ENCODE measurements at regions not wholly inside any gene's neighbourhood (a gene's known extent, or its start where the extent isn't known, plus 50 kb on each side); places are given as distances from the start of the nearest gene placed in this dataset.
A peak's percentile ranks its signal among the peaks of the same experiment; 100 is the strongest.

DNA sequence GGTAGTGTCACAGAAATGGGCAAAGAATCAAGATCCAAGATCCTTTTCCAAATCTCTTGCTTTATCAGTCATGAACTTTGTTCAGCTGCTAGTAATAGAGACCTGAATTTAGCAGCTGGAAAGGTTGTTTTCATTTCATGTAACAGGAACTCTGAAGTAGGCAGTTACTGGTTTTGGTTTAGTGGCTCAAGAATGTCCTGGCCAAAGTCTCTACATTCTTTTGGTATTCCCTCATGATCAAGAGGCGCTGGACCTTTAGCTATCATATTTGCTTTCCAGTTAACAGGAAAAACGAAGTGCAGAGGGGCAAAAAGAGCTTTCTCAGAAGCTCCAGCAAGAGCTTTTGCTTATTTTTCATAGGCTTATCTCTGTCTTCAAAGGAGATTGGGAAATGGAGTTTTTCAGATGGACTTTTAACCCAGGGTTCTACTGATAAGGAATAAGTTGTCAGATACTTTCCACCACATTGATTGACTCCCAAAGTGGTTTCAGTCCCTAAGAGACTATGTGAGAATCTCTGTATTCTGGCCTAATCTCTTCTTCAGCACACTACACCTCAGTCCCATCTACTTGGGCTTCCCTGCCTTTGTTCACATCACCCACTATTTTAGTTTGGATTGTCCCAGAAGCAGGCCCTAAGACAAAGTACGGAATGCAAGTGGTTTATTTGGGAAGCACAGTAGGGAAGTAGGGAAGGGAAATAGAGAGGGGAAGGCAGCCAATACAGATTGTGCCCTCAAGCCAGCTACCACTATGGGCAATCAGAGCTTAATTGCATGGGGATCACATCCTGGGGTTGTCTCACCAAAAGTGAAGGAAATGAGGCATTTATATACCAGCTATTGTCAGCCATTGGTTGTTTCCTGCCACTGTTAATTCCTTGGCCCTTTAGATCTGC, 359.3 kb downstream of the LRRC70 start:
- no peak for TF ChIP-seq ZBTB7A (IDR thresholded peaks at IDR 0.05; ENCODE audit: low read depth)
- no peak for TF ChIP-seq RAD21 (IDR thresholded peaks at IDR 0.05; ENCODE audit: low read depth)
- TF ChIP-seq, protein P1, sequence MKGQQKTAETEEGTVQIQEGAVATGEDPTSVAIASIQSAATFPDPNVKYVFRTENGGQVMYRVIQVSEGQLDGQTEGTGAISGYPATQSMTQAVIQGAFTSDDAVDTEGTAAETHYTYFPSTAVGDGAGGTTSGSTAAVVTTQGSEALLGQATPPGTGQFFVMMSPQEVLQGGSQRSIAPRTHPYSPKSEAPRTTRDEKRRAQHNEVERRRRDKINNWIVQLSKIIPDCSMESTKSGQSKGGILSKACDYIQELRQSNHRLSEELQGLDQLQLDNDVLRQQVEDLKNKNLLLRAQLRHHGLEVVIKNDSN (IDR thresholded peaks at IDR 0.05), result no peak
- peak; percentile 71 for TF ChIP-seq TEAD4 (IDR thresholded peaks at IDR 0.05)

DNA sequence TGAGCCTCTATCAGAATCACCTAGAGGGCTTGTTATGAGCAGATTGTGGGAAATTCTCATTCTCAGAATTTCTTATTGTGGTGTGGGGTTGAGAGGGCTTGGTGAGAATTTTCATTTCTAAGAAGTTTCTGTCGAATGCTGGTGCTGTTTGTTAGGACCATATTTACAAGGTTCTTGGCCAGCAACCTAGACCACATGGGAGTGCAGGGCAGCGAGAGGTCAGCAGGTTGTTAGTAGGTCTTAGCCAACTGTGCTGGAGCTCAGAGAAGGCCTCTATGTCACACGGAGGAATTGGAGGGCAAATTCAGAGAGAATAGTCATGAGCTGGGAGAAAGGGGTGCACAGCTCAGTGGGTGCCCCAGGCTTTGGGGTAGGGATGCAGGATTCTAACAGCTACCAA, 357.0 kb downstream of the LRRC70 start:
- no peak for TF ChIP-seq TCF12 (IDR thresholded peaks at IDR 0.05; ENCODE audit: low read depth)
- TF ChIP-seq NFIC (IDR thresholded peaks at IDR 0.05), result no peak
- TF ChIP-seq TEAD4 (IDR thresholded peaks at IDR 0.05), result no peak
- no peak for TF ChIP-seq RAD21 (IDR thresholded peaks at IDR 0.05; ENCODE audit: low read depth)
- no peak for TF ChIP-seq EP300 (IDR thresholded peaks at IDR 0.05; ENCODE audit: borderline replicate concordance)
- no peak for TF ChIP-seq TAF1 (IDR thresholded peaks at IDR 0.05; ENCODE audit: low read depth)
- no peak for TF ChIP-seq CREB1 (IDR thresholded peaks at IDR 0.05; ENCODE audit: low read depth)
- TF ChIP-seq, protein P1 (IDR thresholded peaks at IDR 0.05), result no peak
- no peak for TF ChIP-seq EGR1 (IDR thresholded peaks at IDR 0.05)

DNA sequence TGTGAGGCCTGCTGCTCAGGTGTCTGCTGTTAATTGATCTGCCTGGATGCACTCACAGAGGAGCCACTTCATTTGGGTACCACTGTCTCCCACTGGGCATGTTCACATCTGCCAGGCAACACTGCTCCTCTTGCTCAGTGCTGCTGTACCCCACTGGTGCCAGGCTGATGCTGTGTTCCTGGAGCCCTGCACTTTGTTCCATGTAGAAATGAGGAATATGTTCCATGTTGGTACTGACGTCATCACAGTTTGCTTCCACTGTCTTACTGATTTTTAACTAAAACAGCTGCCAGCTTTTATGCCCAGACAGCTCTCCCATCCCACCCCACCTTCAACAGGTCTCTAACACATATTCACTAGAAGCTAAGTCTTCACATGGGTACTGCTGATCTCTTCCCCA, 355.7 kb downstream of the LRRC70 start:
- TF ChIP-seq YY1 (IDR thresholded peaks at IDR 0.05; ENCODE audit: low read depth) (no peak), CREB1 (IDR thresholded peaks at IDR 0.05; ENCODE audit: low read depth) (no peak), TAF1 (IDR thresholded peaks at IDR 0.05; ENCODE audit: low read depth) (no peak), TCF12 (IDR thresholded peaks at IDR 0.05; ENCODE audit: low read depth) (no peak), FOXM1 (IDR thresholded peaks at IDR 0.05; ENCODE audit: borderline replicate concordance, low read depth) (no peak)
- TF ChIP-seq, protein P1 (IDR thresholded peaks at IDR 0.05), result no peak

DNA sequence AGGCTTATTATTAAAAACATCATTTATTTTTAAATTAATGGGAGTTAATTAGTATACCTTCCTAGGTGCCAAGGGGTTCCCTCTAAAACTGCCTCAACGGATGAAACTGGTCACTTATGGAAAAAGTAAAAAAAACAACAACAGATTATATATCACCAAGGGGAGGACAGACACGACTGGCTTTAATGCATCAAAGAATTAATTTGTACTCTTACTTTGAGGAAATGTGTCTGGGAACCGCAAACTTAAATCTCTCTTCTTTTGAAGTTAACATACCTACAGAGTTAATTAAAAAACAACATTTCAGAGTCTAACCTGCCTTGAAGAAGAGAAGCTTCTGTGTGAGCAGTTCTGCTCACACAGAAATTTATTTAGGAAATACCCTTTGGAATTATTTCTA, 354.6 kb downstream of the LRRC70 start:
- TF ChIP-seq YY1 (IDR thresholded peaks at IDR 0.05; ENCODE audit: low read depth) (no peak), NFIC (IDR thresholded peaks at IDR 0.05) (no peak), CREB1 (IDR thresholded peaks at IDR 0.05; ENCODE audit: low read depth) (no peak), EP300 (IDR thresholded peaks at IDR 0.05; ENCODE audit: borderline replicate concordance) (no peak), TCF12 (IDR thresholded peaks at IDR 0.05; ENCODE audit: low read depth) (no peak), ZBTB7A (IDR thresholded peaks at IDR 0.05; ENCODE audit: low read depth) (no peak), CEBPB (IDR thresholded peaks at IDR 0.05) (no peak), RAD21 (IDR thresholded peaks at IDR 0.05; ENCODE audit: low read depth) (no peak), EGR1 (IDR thresholded peaks at IDR 0.05) (no peak), TEAD4 (IDR thresholded peaks at IDR 0.05) (no peak), TAF1 (IDR thresholded peaks at IDR 0.05; ENCODE audit: low read depth) (no peak), FOXM1 (IDR thresholded peaks at IDR 0.05; ENCODE audit: borderline replicate concordance, low read depth) (no peak)
- TF ChIP-seq, protein P1 (IDR thresholded peaks at IDR 0.05), result no peak
- TF ChIP-seq, protein P2, sequence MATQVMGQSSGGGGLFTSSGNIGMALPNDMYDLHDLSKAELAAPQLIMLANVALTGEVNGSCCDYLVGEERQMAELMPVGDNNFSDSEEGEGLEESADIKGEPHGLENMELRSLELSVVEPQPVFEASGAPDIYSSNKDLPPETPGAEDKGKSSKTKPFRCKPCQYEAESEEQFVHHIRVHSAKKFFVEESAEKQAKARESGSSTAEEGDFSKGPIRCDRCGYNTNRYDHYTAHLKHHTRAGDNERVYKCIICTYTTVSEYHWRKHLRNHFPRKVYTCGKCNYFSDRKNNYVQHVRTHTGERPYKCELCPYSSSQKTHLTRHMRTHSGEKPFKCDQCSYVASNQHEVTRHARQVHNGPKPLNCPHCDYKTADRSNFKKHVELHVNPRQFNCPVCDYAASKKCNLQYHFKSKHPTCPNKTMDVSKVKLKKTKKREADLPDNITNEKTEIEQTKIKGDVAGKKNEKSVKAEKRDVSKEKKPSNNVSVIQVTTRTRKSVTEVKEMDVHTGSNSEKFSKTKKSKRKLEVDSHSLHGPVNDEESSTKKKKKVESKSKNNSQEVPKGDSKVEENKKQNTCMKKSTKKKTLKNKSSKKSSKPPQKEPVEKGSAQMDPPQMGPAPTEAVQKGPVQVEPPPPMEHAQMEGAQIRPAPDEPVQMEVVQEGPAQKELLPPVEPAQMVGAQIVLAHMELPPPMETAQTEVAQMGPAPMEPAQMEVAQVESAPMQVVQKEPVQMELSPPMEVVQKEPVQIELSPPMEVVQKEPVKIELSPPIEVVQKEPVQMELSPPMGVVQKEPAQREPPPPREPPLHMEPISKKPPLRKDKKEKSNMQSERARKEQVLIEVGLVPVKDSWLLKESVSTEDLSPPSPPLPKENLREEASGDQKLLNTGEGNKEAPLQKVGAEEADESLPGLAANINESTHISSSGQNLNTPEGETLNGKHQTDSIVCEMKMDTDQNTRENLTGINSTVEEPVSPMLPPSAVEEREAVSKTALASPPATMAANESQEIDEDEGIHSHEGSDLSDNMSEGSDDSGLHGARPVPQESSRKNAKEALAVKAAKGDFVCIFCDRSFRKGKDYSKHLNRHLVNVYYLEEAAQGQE (IDR thresholded peaks at IDR 0.05; ENCODE audit: low read depth), result no peak
- TF ChIP-seq, protein P3, sequence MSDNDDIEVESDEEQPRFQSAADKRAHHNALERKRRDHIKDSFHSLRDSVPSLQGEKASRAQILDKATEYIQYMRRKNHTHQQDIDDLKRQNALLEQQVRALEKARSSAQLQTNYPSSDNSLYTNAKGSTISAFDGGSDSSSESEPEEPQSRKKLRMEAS (IDR thresholded peaks at IDR 0.05), result no peak

DNA sequence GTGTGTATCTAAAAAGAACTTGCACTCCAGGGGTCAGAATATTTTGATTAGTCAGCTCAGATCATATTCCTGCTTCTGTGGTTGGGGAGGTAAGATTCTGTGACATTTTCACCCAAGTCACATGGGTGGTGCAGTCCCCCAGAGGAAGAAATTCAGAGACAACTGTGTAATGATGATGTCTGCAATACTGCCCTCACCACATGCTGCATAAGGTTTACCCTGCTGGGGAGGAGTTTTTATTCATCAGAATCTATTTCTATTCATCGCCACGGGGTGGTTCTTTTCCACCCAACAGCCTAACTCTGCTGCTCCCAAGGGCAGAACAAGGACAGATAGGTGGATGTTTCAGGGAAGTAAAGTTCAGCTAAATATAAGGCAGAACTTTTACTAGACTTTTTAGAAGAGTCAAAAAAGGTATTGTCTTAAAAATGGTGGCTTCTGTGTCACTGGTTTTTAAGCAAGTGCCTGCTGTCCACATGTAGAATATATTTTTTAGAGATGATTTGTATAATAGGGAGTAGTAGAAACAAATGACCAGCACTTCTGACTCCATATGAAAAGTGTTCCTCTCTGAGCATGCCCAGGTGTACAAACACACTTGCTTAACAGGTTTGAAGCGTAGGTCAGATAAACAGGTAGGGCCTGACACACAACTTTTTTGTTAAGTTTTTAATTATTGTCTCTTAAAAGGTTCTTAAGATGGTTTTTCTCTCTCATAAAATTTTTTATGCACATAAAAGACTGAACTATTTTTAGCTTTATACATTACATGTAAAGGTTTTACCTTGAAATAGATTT, 352.7 kb downstream of the LRRC70 start:
- no peak for TF ChIP-seq RAD21 (IDR thresholded peaks at IDR 0.05; ENCODE audit: low read depth)
- TF ChIP-seq TEAD4 (IDR thresholded peaks at IDR 0.05), result no peak
- no peak for TF ChIP-seq CREB1 (IDR thresholded peaks at IDR 0.05; ENCODE audit: low read depth)
- no peak for TF ChIP-seq ZBTB7A (IDR thresholded peaks at IDR 0.05; ENCODE audit: low read depth)
- no peak for TF ChIP-seq CEBPB (IDR thresholded peaks at IDR 0.05)
- TF ChIP-seq TAF1 (IDR thresholded peaks at IDR 0.05; ENCODE audit: low read depth), result no peak
- TF ChIP-seq EGR1 (IDR thresholded peaks at IDR 0.05), result no peak
- TF ChIP-seq EP300 (IDR thresholded peaks at IDR 0.05; ENCODE audit: borderline replicate concordance), result no peak
- TF ChIP-seq, protein P3 (IDR thresholded peaks at IDR 0.05), result no peak
- TF ChIP-seq NFIC (IDR thresholded peaks at IDR 0.05), result no peak

DNA sequence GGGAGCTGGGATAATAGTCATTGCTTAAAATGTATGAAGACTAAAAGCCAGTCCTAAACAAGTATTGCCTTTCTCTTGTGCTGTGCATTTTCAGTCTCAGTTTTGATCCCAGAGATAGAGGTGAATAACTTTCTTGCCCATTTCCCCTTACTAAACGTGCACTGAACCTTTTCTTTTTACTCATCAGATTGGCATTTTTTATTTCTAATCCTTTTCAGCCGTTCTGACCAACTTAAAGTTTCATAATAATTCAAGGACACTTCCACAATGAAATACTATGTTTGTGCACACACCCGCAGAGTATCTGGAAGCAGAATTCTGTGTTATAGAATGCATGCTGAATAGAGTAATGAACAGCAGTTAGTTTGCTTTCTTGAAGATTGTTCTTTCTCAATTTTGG, 343.6 kb downstream of the LRRC70 start:
- no peak for TF ChIP-seq TAF1 (IDR thresholded peaks at IDR 0.05; ENCODE audit: low read depth)
- TF ChIP-seq TEAD4 (IDR thresholded peaks at IDR 0.05), result no peak
- no peak for TF ChIP-seq EGR1 (IDR thresholded peaks at IDR 0.05)
- no peak for TF ChIP-seq FOXM1 (IDR thresholded peaks at IDR 0.05; ENCODE audit: borderline replicate concordance, low read depth)
- TF ChIP-seq, protein P2 (IDR thresholded peaks at IDR 0.05; ENCODE audit: low read depth), result no peak
- no peak for TF ChIP-seq NFIC (IDR thresholded peaks at IDR 0.05)
- no peak for TF ChIP-seq RAD21 (IDR thresholded peaks at IDR 0.05; ENCODE audit: low read depth)
- TF ChIP-seq, protein P1 (IDR thresholded peaks at IDR 0.05), result no peak
- TF ChIP-seq, protein P3 (IDR thresholded peaks at IDR 0.05), result no peak
- TF ChIP-seq EP300 (IDR thresholded peaks at IDR 0.05; ENCODE audit: borderline replicate concordance), result no peak
- no peak for TF ChIP-seq CREB1 (IDR thresholded peaks at IDR 0.05; ENCODE audit: low read depth)
- no peak for TF ChIP-seq YY1 (IDR thresholded peaks at IDR 0.05; ENCODE audit: low read depth)
- TF ChIP-seq ZBTB7A (IDR thresholded peaks at IDR 0.05; ENCODE audit: low read depth), result no peak
- no peak for TF ChIP-seq TCF12 (IDR thresholded peaks at IDR 0.05; ENCODE audit: low read depth)
- no peak for TF ChIP-seq CEBPB (IDR thresholded peaks at IDR 0.05)
